ENCODE measurements at regions not wholly inside any gene's neighbourhood (a gene's known extent, or its start where the extent isn't known, plus 50 kb on each side); places are given as distances from the start of the nearest gene placed in this dataset.

DNA sequence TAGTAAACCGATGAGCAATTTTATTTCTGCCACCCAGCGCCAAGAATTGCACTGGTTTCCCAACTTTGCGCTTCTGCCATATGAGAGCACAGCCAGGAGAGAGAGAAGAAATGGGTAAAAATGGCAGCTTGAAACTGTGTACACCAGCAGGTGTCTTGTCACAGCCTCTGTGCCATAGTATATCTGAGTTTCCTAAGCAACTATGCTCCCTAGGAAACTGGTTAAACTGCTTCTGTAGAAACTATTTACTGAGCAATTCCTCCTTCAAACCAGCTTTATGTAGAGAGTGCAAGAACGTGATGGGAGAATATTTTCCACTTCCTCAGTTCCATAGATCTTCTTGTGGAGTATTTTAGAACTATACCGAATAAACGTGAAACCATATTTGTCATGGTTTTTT lies 1361.3 kb downstream of the PCDH9 start:
- TF ChIP-seq EP300 (IDR thresholded peaks at IDR 0.05; ENCODE audit: borderline replicate concordance) (no peak), ZBTB7A (IDR thresholded peaks at IDR 0.05; ENCODE audit: low read depth) (no peak), TAF1 (IDR thresholded peaks at IDR 0.05; ENCODE audit: low read depth) (no peak), MAX (IDR thresholded peaks at IDR 0.05) (no peak), FOXM1 (IDR thresholded peaks at IDR 0.05; ENCODE audit: borderline replicate concordance, low read depth) (no peak)

DNA sequence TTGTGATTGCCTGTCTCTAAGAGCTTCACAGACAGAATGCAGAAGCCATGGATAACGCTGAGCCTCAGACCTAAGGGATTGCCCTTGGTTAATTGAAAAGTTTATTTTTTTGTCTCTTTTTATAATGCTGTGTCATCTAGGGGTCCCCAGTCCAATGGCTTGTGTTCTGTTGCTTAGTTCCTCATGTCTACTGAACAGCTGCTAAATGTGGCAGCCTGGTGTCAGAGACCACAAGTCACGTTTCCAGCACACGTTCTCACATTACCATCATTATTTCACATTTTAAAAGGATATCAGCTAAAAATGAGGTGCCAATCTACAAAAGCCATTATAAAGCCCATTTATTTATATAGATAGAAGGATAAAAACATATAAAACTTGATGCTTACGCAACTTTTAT lies 1362.0 kb downstream of the PCDH9 start:
- TF ChIP-seq MAX (IDR thresholded peaks at IDR 0.05) (no peak), ZBTB7A (IDR thresholded peaks at IDR 0.05; ENCODE audit: low read depth) (no peak), EGR1 (IDR thresholded peaks at IDR 0.05) (no peak), REST (IDR thresholded peaks at IDR 0.05; ENCODE audit: low read depth) (no peak), TEAD4 (IDR thresholded peaks at IDR 0.05) (no peak), NFIC (IDR thresholded peaks at IDR 0.05) (no peak), CEBPB (IDR thresholded peaks at IDR 0.05) (no peak), CREB1 (IDR thresholded peaks at IDR 0.05; ENCODE audit: low read depth) (no peak), YY1 (IDR thresholded peaks at IDR 0.05; ENCODE audit: low read depth) (no peak), FOXM1 (IDR thresholded peaks at IDR 0.05; ENCODE audit: borderline replicate concordance, low read depth) (no peak), RAD21 (IDR thresholded peaks at IDR 0.05; ENCODE audit: low read depth) (no peak), TAF1 (IDR thresholded peaks at IDR 0.05; ENCODE audit: low read depth) (no peak), TCF12 (IDR thresholded peaks at IDR 0.05; ENCODE audit: low read depth) (no peak)
- TF ChIP-seq, protein P1, sequence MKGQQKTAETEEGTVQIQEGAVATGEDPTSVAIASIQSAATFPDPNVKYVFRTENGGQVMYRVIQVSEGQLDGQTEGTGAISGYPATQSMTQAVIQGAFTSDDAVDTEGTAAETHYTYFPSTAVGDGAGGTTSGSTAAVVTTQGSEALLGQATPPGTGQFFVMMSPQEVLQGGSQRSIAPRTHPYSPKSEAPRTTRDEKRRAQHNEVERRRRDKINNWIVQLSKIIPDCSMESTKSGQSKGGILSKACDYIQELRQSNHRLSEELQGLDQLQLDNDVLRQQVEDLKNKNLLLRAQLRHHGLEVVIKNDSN (IDR thresholded peaks at IDR 0.05), result no peak

DNA sequence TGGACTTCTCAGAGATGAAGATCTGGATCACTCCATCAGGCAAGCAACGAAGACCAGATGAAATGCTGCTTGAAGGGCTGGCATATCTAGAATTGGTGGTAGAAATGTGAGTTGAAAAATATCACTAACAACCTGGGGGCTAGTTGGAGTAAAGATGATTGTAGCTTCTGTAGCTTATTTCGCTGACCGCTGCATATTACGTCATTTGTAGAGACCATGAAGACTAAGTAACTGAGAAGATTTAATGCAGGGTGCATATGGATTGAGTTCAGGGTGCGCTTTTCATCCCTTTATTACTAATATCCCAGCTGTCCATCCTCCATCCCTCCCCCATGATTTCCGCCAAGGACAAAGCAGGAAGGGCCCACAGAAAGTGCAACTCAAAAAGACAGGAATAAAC lies 1364.0 kb downstream of the PCDH9 start:
- TF ChIP-seq CEBPB (IDR thresholded peaks at IDR 0.05) (no peak), NFIC (IDR thresholded peaks at IDR 0.05) (no peak), REST (IDR thresholded peaks at IDR 0.05; ENCODE audit: low read depth) (no peak), YY1 (IDR thresholded peaks at IDR 0.05; ENCODE audit: low read depth) (no peak), TEAD4 (IDR thresholded peaks at IDR 0.05) (no peak), ZBTB7A (IDR thresholded peaks at IDR 0.05; ENCODE audit: low read depth) (no peak), RAD21 (IDR thresholded peaks at IDR 0.05; ENCODE audit: low read depth) (no peak), EGR1 (IDR thresholded peaks at IDR 0.05) (no peak), TAF1 (IDR thresholded peaks at IDR 0.05; ENCODE audit: low read depth) (no peak), EP300 (IDR thresholded peaks at IDR 0.05; ENCODE audit: borderline replicate concordance) (no peak), CREB1 (IDR thresholded peaks at IDR 0.05; ENCODE audit: low read depth) (no peak), MAX (IDR thresholded peaks at IDR 0.05) (no peak), TCF12 (IDR thresholded peaks at IDR 0.05; ENCODE audit: low read depth) (no peak), FOXM1 (IDR thresholded peaks at IDR 0.05; ENCODE audit: borderline replicate concordance, low read depth) (no peak)
- TF ChIP-seq, protein P1 (IDR thresholded peaks at IDR 0.05), result no peak

DNA sequence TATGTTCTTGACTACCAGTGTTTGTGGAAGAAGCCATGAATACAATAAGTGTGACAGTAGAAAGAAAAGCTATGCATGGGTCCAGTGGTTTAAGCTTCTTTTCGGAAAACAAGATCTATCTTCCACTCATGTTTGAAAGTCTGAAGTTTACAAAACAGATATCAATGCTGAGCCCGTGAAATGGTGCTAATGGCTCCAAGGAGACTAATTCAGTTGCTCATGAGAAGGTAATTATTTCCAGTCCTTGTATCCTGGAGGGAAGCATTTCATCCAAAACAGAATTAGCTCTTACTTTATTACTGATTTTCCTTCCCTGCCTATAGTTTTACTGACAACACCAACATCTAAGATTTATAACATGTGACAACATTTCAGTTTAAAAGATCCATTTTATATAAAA lies 1364.9 kb downstream of the PCDH9 start:
- TF ChIP-seq TCF12 (IDR thresholded peaks at IDR 0.05; ENCODE audit: low read depth) (no peak), RAD21 (IDR thresholded peaks at IDR 0.05; ENCODE audit: low read depth) (no peak), TAF1 (IDR thresholded peaks at IDR 0.05; ENCODE audit: low read depth) (no peak), FOXM1 (IDR thresholded peaks at IDR 0.05; ENCODE audit: borderline replicate concordance, low read depth) (no peak), EGR1 (IDR thresholded peaks at IDR 0.05) (no peak), CREB1 (IDR thresholded peaks at IDR 0.05; ENCODE audit: low read depth) (no peak), TEAD4 (IDR thresholded peaks at IDR 0.05) (no peak)

GRCh38 chr13:65864039-65864438 lies 1366.1 kb downstream of the PCDH9 start:
- TF ChIP-seq TAF1 (IDR thresholded peaks at IDR 0.05; ENCODE audit: low read depth) (no peak), ZBTB7A (IDR thresholded peaks at IDR 0.05; ENCODE audit: low read depth) (no peak), REST (IDR thresholded peaks at IDR 0.05; ENCODE audit: low read depth) (no peak), YY1 (IDR thresholded peaks at IDR 0.05; ENCODE audit: low read depth) (no peak), EGR1 (IDR thresholded peaks at IDR 0.05) (no peak), MAX (IDR thresholded peaks at IDR 0.05) (no peak), TEAD4 (IDR thresholded peaks at IDR 0.05) (no peak), CEBPB (IDR thresholded peaks at IDR 0.05) (no peak), RAD21 (IDR thresholded peaks at IDR 0.05; ENCODE audit: low read depth) (no peak), CREB1 (IDR thresholded peaks at IDR 0.05; ENCODE audit: low read depth) (no peak)
- TF ChIP-seq, protein P1 (IDR thresholded peaks at IDR 0.05), result no peak
